Mesendoderm (in vitro differentiated cells): ENCODE measurements at regions not wholly inside any gene's neighbourhood (a gene's known extent, or its start where the extent isn't known, plus 50 kb on each side); places are given as distances from the start of the nearest gene placed in this dataset.
"Not testable (repeated sequence)": the region's sequence is repeated elsewhere in the genome, so short reads cannot be mapped to it uniquely, and the experiment has no call there.

Experiments
- DNase-seq: peaks from one replicate; pipeline ENCODE4 v3.0.0; 2013
- H2AK5ac ChIP-seq: 2 replicates; pipeline ENCODE4 v1.6.1; 2013; ENCODE audit warnings: low read length, inconsistent platforms
- H2BK120ac ChIP-seq: 2 replicates; pipeline ENCODE4 v1.6.1; 2013; ENCODE audit warnings: low read depth, mild to moderate bottlenecking, low read length, moderate library complexity, mixed read lengths
- H2BK15ac ChIP-seq: replicated peaks from 2 replicates; pipeline ENCODE4 v1.6.1; 2013; ENCODE audit warnings: low read depth, mild to moderate bottlenecking, moderate library complexity
- H2BK5ac ChIP-seq: 2 replicates; pipeline ENCODE4 v1.6.1; 2013; ENCODE audit warnings: low read length, inconsistent platforms
- H3K18ac ChIP-seq: 2 replicates; pipeline ENCODE4 v1.6.1; 2013; ENCODE audit warnings: mild to moderate bottlenecking, low read length, mixed read lengths
- H3K23ac ChIP-seq: one replicate; pipeline ENCODE4 v1.6.1; 2013; ENCODE audit warnings: low read length
- H3K27ac ChIP-seq: 2 replicates; pipeline ENCODE4 v1.5.1; 2013; ENCODE audit warnings: low read depth, mild to moderate bottlenecking, inconsistent platforms, low read length, moderate library complexity
- H3K27me3 ChIP-seq: 2 replicates; pipeline ENCODE4 v1.6.1; 2013; ENCODE audit warnings: low read length, control low read depth, mild to moderate bottlenecking, inconsistent platforms; ENCODE audit not compliant: insufficient read depth, poor library complexity
- H3K36me3 ChIP-seq: 2 replicates; pipeline ENCODE4 v1.6.1; 2013; ENCODE audit warnings: low read length, inconsistent platforms; ENCODE audit not compliant: control insufficient read depth, insufficient read depth
- H3K4ac ChIP-seq: one replicate; pipeline ENCODE4 v1.6.1; 2013; ENCODE audit warnings: low read depth, mild to moderate bottlenecking, low read length, moderate library complexity
- H3K4me1 ChIP-seq: 2 replicates; pipeline ENCODE4 v1.6.1; 2013; ENCODE audit warnings: low read depth, low read length, inconsistent platforms; ENCODE audit not compliant: control insufficient read depth
- H3K4me2 ChIP-seq: 2 replicates; pipeline ENCODE4 v1.6.1; 2013; ENCODE audit warnings: low read length
- H3K4me3 ChIP-seq: 2 replicates; pipeline ENCODE4 v1.5.1; 2013; ENCODE audit warnings: mild to moderate bottlenecking, low read length
- H3K56ac ChIP-seq: one replicate; pipeline ENCODE4 v1.6.1; 2013; ENCODE audit warnings: low read length
- H3K79me1 ChIP-seq: 2 replicates; pipeline ENCODE4 v1.6.1; 2013; ENCODE audit warnings: low read length, inconsistent platforms
- H3K79me2 ChIP-seq: 2 replicates; pipeline ENCODE4 v1.6.1; 2013; ENCODE audit warnings: mild to moderate bottlenecking, low read length; ENCODE audit not compliant: control insufficient read depth, insufficient read depth
- H3K9ac ChIP-seq: 2 replicates; pipeline ENCODE4 v1.6.1; 2013; ENCODE audit warnings: low read length, inconsistent platforms
- H4K5ac ChIP-seq: one replicate; pipeline ENCODE4 v1.6.1; 2013; ENCODE audit warnings: low read length
- H4K8ac ChIP-seq: one replicate; pipeline ENCODE4 v1.6.1; 2013; ENCODE audit warnings: low read depth, mild to moderate bottlenecking, control low read depth, low read length, moderate library complexity
- WGBS: extraction: QIAGEN DNeasy Blood & Tissue Kit; methylation state at CpG from one replicate; pipeline ENCODE4 v1.1.7; 2013; ENCODE audit warnings: low lambda C conversion rate, missing lambda C conversion rate; ENCODE audit not compliant: insufficient coverage; ENCODE audit errors: extremely low coverage; 5-methylcytosine and 5-hydroxymethylcytosine counted together

GRCh38 chr9:66257581-66257980 lies 520.6 kb downstream of the FOXD4L4 start:
- H4K5ac ChIP-seq, H3K36me3 ChIP-seq, H3K79me2 ChIP-seq, H3K23ac ChIP-seq, H3K9ac ChIP-seq, H2BK15ac ChIP-seq, H3K4me1 ChIP-seq, H3K27ac ChIP-seq, H3K4me2 ChIP-seq, H3K18ac ChIP-seq, H3K56ac ChIP-seq, H4K8ac ChIP-seq, H2AK5ac ChIP-seq, H3K4me3 ChIP-seq, H2BK120ac ChIP-seq, H3K4ac ChIP-seq, DNase-seq, H2BK5ac ChIP-seq, H3K27me3 ChIP-seq, H3K79me1 ChIP-seq: not testable (repeated sequence)
- no CpG with 5 or more reads among the region's 3 CpGs for WGBS

GRCh38 chr9:66261576-66261975 lies 524.6 kb downstream of the FOXD4L4 start:
- not testable (repeated sequence) for H2AK5ac ChIP-seq, H3K4me3 ChIP-seq, H3K79me1 ChIP-seq, H3K4me1 ChIP-seq, H4K5ac ChIP-seq, H3K18ac ChIP-seq, H3K9ac ChIP-seq, H3K56ac ChIP-seq, H2BK120ac ChIP-seq, H3K4me2 ChIP-seq, H3K36me3 ChIP-seq, H3K4ac ChIP-seq, H4K8ac ChIP-seq, H3K27ac ChIP-seq, H2BK5ac ChIP-seq, H3K23ac ChIP-seq, H3K79me2 ChIP-seq, H2BK15ac ChIP-seq, DNase-seq, H3K27me3 ChIP-seq
- no CpG with 5 or more reads among the region's 4 CpGs for WGBS

GRCh38 chr9:66263621-66264020 lies 526.7 kb downstream of the FOXD4L4 start:
- H4K5ac ChIP-seq, H3K27me3 ChIP-seq, H3K36me3 ChIP-seq, H2BK15ac ChIP-seq, H2BK120ac ChIP-seq, H3K27ac ChIP-seq, H3K4me1 ChIP-seq, H3K18ac ChIP-seq, H4K8ac ChIP-seq, H3K4me2 ChIP-seq, H3K79me2 ChIP-seq, H3K9ac ChIP-seq, H2BK5ac ChIP-seq, H2AK5ac ChIP-seq, H3K4me3 ChIP-seq, H3K23ac ChIP-seq, H3K56ac ChIP-seq, H3K4ac ChIP-seq, H3K79me1 ChIP-seq, DNase-seq: not testable (repeated sequence)
- WGBS: no CpG with 5 or more reads among the region's 17 CpGs

GRCh38 chr9:66264786-66265185 lies 527.8 kb downstream of the FOXD4L4 start:
- H2BK120ac ChIP-seq, H2AK5ac ChIP-seq: not testable (repeated sequence)
- no CpG with 5 or more reads among the region's 24 CpGs for WGBS

GRCh38 chr9:66266202-66266601 lies 529.3 kb downstream of the FOXD4L4 start:
- not testable (repeated sequence) for DNase-seq, H3K79me2 ChIP-seq, H2BK120ac ChIP-seq, H3K23ac ChIP-seq, H3K79me1 ChIP-seq, H2BK5ac ChIP-seq, H3K27ac ChIP-seq, H4K8ac ChIP-seq, H3K56ac ChIP-seq, H2AK5ac ChIP-seq, H3K27me3 ChIP-seq, H3K4me1 ChIP-seq, H2BK15ac ChIP-seq, H3K4ac ChIP-seq, H3K9ac ChIP-seq, H4K5ac ChIP-seq, H3K4me2 ChIP-seq, H3K36me3 ChIP-seq, H3K18ac ChIP-seq, H3K4me3 ChIP-seq
- WGBS: no CpG with 5 or more reads among the region's 19 CpGs

More at GRCh38 chr9:66264786-66265185, 527.8 kb downstream of the FOXD4L4 start:
- DNase-seq, H3K36me3 ChIP-seq, H3K4me1 ChIP-seq, H4K5ac ChIP-seq, H3K27me3 ChIP-seq, H2BK15ac ChIP-seq, H2BK5ac ChIP-seq, H3K79me2 ChIP-seq, H3K4me2 ChIP-seq, H3K18ac ChIP-seq, H3K4me3 ChIP-seq, H3K79me1 ChIP-seq, H3K56ac ChIP-seq, H3K9ac ChIP-seq, H3K4ac ChIP-seq, H4K8ac ChIP-seq, H3K27ac ChIP-seq, H3K23ac ChIP-seq: not testable (repeated sequence)

- H3K36me3 ChIP-seq: not testable (repeated sequence)
Observed at GRCh38 chr9:66266856-66267430, 530.0 kb downstream of the FOXD4L4 start.

More at GRCh38 chr9:66266856-66267430, 530.0 kb downstream of the FOXD4L4 start:
- H3K4me3 ChIP-seq, H3K4ac ChIP-seq, H2AK5ac ChIP-seq, H3K9ac ChIP-seq, DNase-seq, H2BK5ac ChIP-seq, H2BK120ac ChIP-seq, H3K4me1 ChIP-seq, H3K27ac ChIP-seq, H4K5ac ChIP-seq, H3K23ac ChIP-seq, H3K56ac ChIP-seq, H3K18ac ChIP-seq, H3K79me1 ChIP-seq, H3K4me2 ChIP-seq, H2BK15ac ChIP-seq, H3K27me3 ChIP-seq, H3K79me2 ChIP-seq, H4K8ac ChIP-seq: not testable (repeated sequence)
- WGBS: no CpG with 5 or more reads among the region's 31 CpGs
